Endothelial cell of umbilical vein (primary cell): ENCODE measurements at regions not wholly inside any gene's neighbourhood (a gene's known extent, or its start where the extent isn't known, plus 50 kb on each side); places are given as distances from the start of the nearest gene placed in this dataset.

Source experiments
- BruUV-seq: library from RNA; stranded (reverse); fragments of 400-500 nt; replicated peaks from 2 replicates; lab custom pipeline; 2021; lab: Mats Ljungman, UMichigan
- CTCF ChIA-PET: fragments of 300-600, 350-600 bp; sonication (Branson Sonifier 250); formaldehyde crosslinking; loops from one replicate; lab custom pipeline; 2021; ENCODE audit warnings: antibody characterized with exemption, inconsistent platforms; lab: Charles Lee
- POLR2A ChIA-PET: fragments of 300-600, 350-600 bp; sonication (Branson Sonifier 250); formaldehyde crosslinking; loops from one replicate; lab custom pipeline; 2021; ENCODE audit warnings: antibody characterized with exemption, inconsistent platforms; lab: Charles Lee
- DNase-seq: peaks from one replicate; pipeline ENCODE4 v3.0.0-alpha.2; 2011; ENCODE audit warnings: low read depth, low spot score
- FAIRE-seq: peaks from 2 replicates; lab custom pipeline; 2011; peaks lifted over from hg19 to GRCh38; lab: Jason Lieb, UNC
- H2AFZ ChIP-seq: 2 replicates; pipeline ENCODE4 v1.6.0; 2012; ENCODE audit warnings: low read depth, low read length, control low read depth, inconsistent platforms
- H3K27ac ChIP-seq: 2 replicates; pipeline ENCODE4 v1.5.1; 2011; ENCODE audit warnings: low read depth, mild to moderate bottlenecking, control low read depth, low read length, moderate library complexity; ENCODE audit not compliant: insufficient read depth
- H3K27me3 ChIP-seq, 2 experiments: 2 replicates each; pipeline versions ENCODE4 v1.6.0 to v1.6.1; 2011; ENCODE audit warnings: low read length in 2 of 2, mixed read lengths in 1 of 2; ENCODE audit not compliant: control insufficient read depth in 2 of 2, insufficient read depth in 2 of 2
- H3K36me3 ChIP-seq, 2 experiments: 2 replicates in 1 of 2; 3 replicates in 1 of 2; pipeline ENCODE4 v1.5.1; 2011; ENCODE audit warnings: low read length in 2 of 2, mild to moderate bottlenecking in 1 of 2, moderate library complexity in 1 of 2; ENCODE audit not compliant: control insufficient read depth in 2 of 2, insufficient read depth in 2 of 2; ENCODE audit errors: extremely low read depth in 1 of 2
- H3K4me1 ChIP-seq: 3 replicates; pipeline ENCODE4 v1.5.1; 2011; ENCODE audit warnings: mild to moderate bottlenecking, low read length; ENCODE audit not compliant: control insufficient read depth, insufficient read depth; ENCODE audit errors: extremely low read depth
- H3K4me2 ChIP-seq: 2 replicates; pipeline ENCODE4 v1.6.1; 2011; ENCODE audit warnings: low read length, control low read depth, mixed read lengths; ENCODE audit not compliant: insufficient read depth
- H3K4me3 ChIP-seq, 3 experiments: fragments of 200-600 bp in 1 of 3; sonication (generic), shearing (Covaris generic) in 1 of 3; replicated peaks in 1 of 3; 2 replicates each; pipeline ENCODE4 v1.5.1; 2011 to 2016; ENCODE audit warnings: control low read depth in 3 of 3, low read length in 3 of 3, mild to moderate bottlenecking in 2 of 3, inconsistent platforms in 1 of 3, low read depth in 1 of 3, moderate library complexity in 1 of 3; ENCODE audit not compliant: insufficient read depth in 1 of 3
- H3K79me2 ChIP-seq: 2 replicates; pipeline ENCODE4 v1.6.0; 2012; ENCODE audit warnings: low read length, inconsistent platforms; ENCODE audit not compliant: control insufficient read depth, insufficient read depth
- H3K9ac ChIP-seq: replicated peaks from 2 replicates; pipeline ENCODE3; 2011; ENCODE audit warnings: low read length, control low read depth; ENCODE audit not compliant: insufficient read depth; ENCODE audit errors: extremely low read depth
- H3K9me1 ChIP-seq: replicated peaks from 3 replicates; pipeline ENCODE4 v1.6.0; 2011; ENCODE audit warnings: mild to moderate bottlenecking, low read length; ENCODE audit not compliant: control insufficient read depth, insufficient read depth; ENCODE audit errors: extremely low read depth
- H3K9me3 ChIP-seq: replicated peaks from 2 replicates; pipeline ENCODE4 v1.5.1; 2012; ENCODE audit warnings: low read length, inconsistent platforms; ENCODE audit not compliant: control insufficient read depth, insufficient read depth
- H4K20me1 ChIP-seq: replicated peaks from 2 replicates; pipeline ENCODE3; 2011; ENCODE audit warnings: mild to moderate bottlenecking, low read length; ENCODE audit not compliant: control insufficient read depth, insufficient read depth; ENCODE audit errors: extremely low read depth
- EZH2 ChIP-seq: IDR thresholded peaks from 2 replicates; pipeline ENCODE4 v1.6.1; 2012; ENCODE audit warnings: borderline replicate concordance, low read depth, mild to moderate bottlenecking, moderate library complexity, low read length, inconsistent platforms; ENCODE audit not compliant: severe bottlenecking
- FOS ChIP-seq: IDR thresholded peaks from 2 replicates; pipeline ENCODE4 v1.6.1; 2011; ENCODE audit warnings: mild to moderate bottlenecking, low read length, moderate library complexity, borderline replicate concordance; ENCODE audit not compliant: insufficient read depth
- GATA2 ChIP-seq: IDR thresholded peaks from 2 replicates; pipeline ENCODE4 v1.7.0; 2011; ENCODE audit warnings: low read depth, mild to moderate bottlenecking, moderate library complexity, mixed read lengths, low read length; ENCODE audit not compliant: insufficient read length, insufficient read depth
- JUN ChIP-seq: IDR thresholded peaks from 2 replicates; pipeline ENCODE4 v1.6.1; 2011; ENCODE audit warnings: borderline replicate concordance, low read depth; ENCODE audit not compliant: insufficient read length, insufficient read depth
- MYC ChIP-seq: IDR thresholded peaks from one replicate; pipeline ENCODE4 v1.6.1; 2011; ENCODE audit warnings: mild to moderate bottlenecking, low read depth, low read length
- POLR2A ChIP-seq: IDR thresholded peaks from 2 replicates; pipeline ENCODE4 v1.6.1; 2012; ENCODE audit warnings: low read depth, mild to moderate bottlenecking, control low read depth, low read length
- POLR2AphosphoS5 ChIP-seq: IDR thresholded peaks from 2 replicates; pipeline ENCODE4 v1.6.1; 2012; ENCODE audit warnings: low read depth, mild to moderate bottlenecking, control low read depth, low read length, moderate library complexity; ENCODE audit not compliant: insufficient read depth
- dilution Hi-C: fragments of 300-500 bp; cut with MboI; formaldehyde crosslinking; loops from one replicate; pipeline ENCODE4 v1.15.0; 2019; ENCODE audit warnings: low sequenced_read_pairs; ENCODE audit not compliant: extremely low pct_ligation_motif_present
- intact Hi-C: fragments of 100-400 bp; cut with micrococcal nuclease; formaldehyde crosslinking; loops from one replicate; pipeline ENCODE4 v1.10.0; 2022
- TF ChIP-seq, protein P1 (sequence below), 2 donors: IDR thresholded peaks; 1 replicate in 1 of 2; 2 replicates in 1 of 2; pipeline ENCODE4 v1.5.1; 2011; ENCODE audit warnings: low read length in 2 of 2, mild to moderate bottlenecking in 2 of 2, moderate library complexity in 2 of 2, control low read depth in 1 of 2, inconsistent platforms in 1 of 2, low read depth in 1 of 2; ENCODE audit not compliant: insufficient read depth in 1 of 2; ENCODE audit errors: extremely low read depth in 1 of 2
- TF ChIP-seq, protein P2 (sequence below): IDR thresholded peaks from 2 replicates; pipeline ENCODE4 v1.6.1; 2011; ENCODE audit not compliant: insufficient read depth, insufficient read length

DNA sequence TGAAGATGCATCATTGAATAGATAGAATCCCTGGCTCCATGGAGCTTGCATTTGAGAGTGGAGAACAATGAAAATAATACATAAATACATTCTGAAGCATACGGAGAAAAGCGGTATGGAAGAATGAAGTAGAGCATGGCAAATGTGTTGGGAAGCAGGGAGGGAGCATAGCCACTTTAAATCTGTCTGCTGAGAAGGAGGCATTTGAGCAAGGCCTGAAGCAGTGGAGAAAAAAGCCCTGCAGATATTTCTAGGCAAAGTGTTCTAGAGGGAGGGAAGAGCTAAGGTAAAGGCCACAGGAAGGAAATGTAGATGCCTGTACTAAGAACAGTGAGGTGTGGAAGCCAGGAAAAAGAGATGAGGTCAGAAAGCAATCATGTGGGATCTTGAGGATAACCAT lies 484.8 kb downstream of the CNTN3 start:
- ChIA-PET POLR2A (no interaction called here), CTCF (no interaction called here)
- no peaks in the 10 kb centered on the region for H3K9me3 ChIP-seq
- no peak for FAIRE-seq
- no peaks in the 10 kb centered on the region for H3K4me1 ChIP-seq
- H4K20me1 ChIP-seq = no peaks in the 10 kb centered on the region
- no TSS peak for BruUV-seq
- no peaks in the 10 kb centered on the region for H3K36me3 ChIP-seq
- H3K9me1 ChIP-seq = no peaks in the 10 kb centered on the region
- H3K4me3 ChIP-seq = no peak overlapping the region
- no peak overlapping the region for H3K27ac ChIP-seq
- H3K4me2 ChIP-seq = no peak overlapping the region
- no peak overlapping the region for H2AFZ ChIP-seq
- H3K27me3 ChIP-seq = no peaks in the 10 kb centered on the region
- no peaks in the 10 kb centered on the region for H3K79me2 ChIP-seq
- no peak for DNase-seq
- H3K9ac ChIP-seq = no peak overlapping the region
- dilution Hi-C loops (no loop called here), intact Hi-C loops (no loop called here)
- TF ChIP-seq EZH2 (no peak), MYC (no peak), JUN (no peak), GATA2 (no peak), FOS (no peak), POLR2AphosphoS5 (no peak), POLR2A (no peak)
- TF ChIP-seq, protein P1, sequence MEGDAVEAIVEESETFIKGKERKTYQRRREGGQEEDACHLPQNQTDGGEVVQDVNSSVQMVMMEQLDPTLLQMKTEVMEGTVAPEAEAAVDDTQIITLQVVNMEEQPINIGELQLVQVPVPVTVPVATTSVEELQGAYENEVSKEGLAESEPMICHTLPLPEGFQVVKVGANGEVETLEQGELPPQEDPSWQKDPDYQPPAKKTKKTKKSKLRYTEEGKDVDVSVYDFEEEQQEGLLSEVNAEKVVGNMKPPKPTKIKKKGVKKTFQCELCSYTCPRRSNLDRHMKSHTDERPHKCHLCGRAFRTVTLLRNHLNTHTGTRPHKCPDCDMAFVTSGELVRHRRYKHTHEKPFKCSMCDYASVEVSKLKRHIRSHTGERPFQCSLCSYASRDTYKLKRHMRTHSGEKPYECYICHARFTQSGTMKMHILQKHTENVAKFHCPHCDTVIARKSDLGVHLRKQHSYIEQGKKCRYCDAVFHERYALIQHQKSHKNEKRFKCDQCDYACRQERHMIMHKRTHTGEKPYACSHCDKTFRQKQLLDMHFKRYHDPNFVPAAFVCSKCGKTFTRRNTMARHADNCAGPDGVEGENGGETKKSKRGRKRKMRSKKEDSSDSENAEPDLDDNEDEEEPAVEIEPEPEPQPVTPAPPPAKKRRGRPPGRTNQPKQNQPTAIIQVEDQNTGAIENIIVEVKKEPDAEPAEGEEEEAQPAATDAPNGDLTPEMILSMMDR (IDR thresholded peaks at IDR 0.05; ENCODE audit: extremely low read depth in 1 of 2, insufficient read depth in 1 of 2, low read depth in 1 of 2, low read length in 2 of 2) = no peak
- TF ChIP-seq, protein P2, sequence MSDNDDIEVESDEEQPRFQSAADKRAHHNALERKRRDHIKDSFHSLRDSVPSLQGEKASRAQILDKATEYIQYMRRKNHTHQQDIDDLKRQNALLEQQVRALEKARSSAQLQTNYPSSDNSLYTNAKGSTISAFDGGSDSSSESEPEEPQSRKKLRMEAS = no peak
